Suprapubic skin (tissue), 4 donors: ENCODE measurements at regions not wholly inside any gene's neighbourhood (a gene's known extent, or its start where the extent isn't known, plus 50 kb on each side); places are given as distances from the start of the nearest gene placed in this dataset.

Experiments used
- DNase-seq, 2 donors: peaks; one replicate each; pipeline ENCODE4 v3.0.0-alpha.2; 2019; ENCODE audit warnings: low spot score in 2 of 2
- H3K27ac ChIP-seq: fragments of 200-600 bp; sonication (generic); one replicate; pipeline ENCODE4 v1.5.1; 2019
- H3K27me3 ChIP-seq: fragments of 200-600 bp; sonication (generic); one replicate; pipeline ENCODE4 v1.5.1; 2019
- H3K36me3 ChIP-seq: fragments of 200-600 bp; sonication (generic); one replicate; pipeline ENCODE4 v1.5.1; 2019
- H3K4me1 ChIP-seq: fragments of 200-600 bp; sonication (generic); one replicate; pipeline ENCODE4 v1.5.1; 2019
- H3K4me3 ChIP-seq: fragments of 200-600 bp; sonication (generic); one replicate; pipeline ENCODE4 v1.5.1; 2019; ENCODE audit warnings: mild to moderate bottlenecking
- H3K9me3 ChIP-seq: fragments of 200-600 bp; sonication (generic); one replicate; pipeline ENCODE4 v1.5.1; 2019
- EP300 ChIP-seq: sonication (generic); formaldehyde crosslinking; IDR thresholded peaks from one replicate; pipeline ENCODE4 v1.6.1; 2017; ENCODE audit warnings: antibody characterized with exemption
- POLR2A ChIP-seq, 2 donors: fragments of 450-650 bp; IDR thresholded peaks; one replicate each; pipeline ENCODE4 v1.6.1; 2017; ENCODE audit warnings: antibody characterized with exemption in 2 of 2, mild to moderate bottlenecking in 2 of 2, moderate library complexity in 2 of 2
- POLR2AphosphoS5 ChIP-seq, 3 donors: sonication (generic); formaldehyde crosslinking; IDR thresholded peaks; one replicate each; pipeline ENCODE4 v1.6.1; 2017; ENCODE audit warnings: antibody characterized with exemption in 3 of 3
- WGBS: methylation state at CpG from one replicate; pipeline ENCODE4 v1.1.5; 2018; 5-methylcytosine and 5-hydroxymethylcytosine counted together
- TF ChIP-seq, protein P1 (sequence below), 2 donors: fragments of 200-600 bp in 1 of 2; fragments of 450-650 bp in 1 of 2; sonication (generic) in 1 of 2; IDR thresholded peaks; one replicate each; pipeline ENCODE4 v1.5.1; 2016 to 2019; ENCODE audit warnings: antibody characterized with exemption in 2 of 2, mild to moderate bottlenecking in 1 of 2, moderate library complexity in 1 of 2

GRCh38 chr13:31057403-31058033 is 104.2 kb downstream of the HSPH1 start:
- Histone ChIP-seq H3K27ac (no peak overlapping the region), H3K4me1 (no peaks in the 10 kb centered on the region), H3K9me3 (no peaks in the 10 kb centered on the region), H3K27me3 (no peaks in the 10 kb centered on the region), H3K4me3 (no peak overlapping the region), H3K36me3 (no peaks in the 10 kb centered on the region)
- no peak for DNase-seq
- no peak for TF ChIP-seq POLR2A (IDR thresholded peaks at IDR 0.05)
- TF ChIP-seq, protein P1, sequence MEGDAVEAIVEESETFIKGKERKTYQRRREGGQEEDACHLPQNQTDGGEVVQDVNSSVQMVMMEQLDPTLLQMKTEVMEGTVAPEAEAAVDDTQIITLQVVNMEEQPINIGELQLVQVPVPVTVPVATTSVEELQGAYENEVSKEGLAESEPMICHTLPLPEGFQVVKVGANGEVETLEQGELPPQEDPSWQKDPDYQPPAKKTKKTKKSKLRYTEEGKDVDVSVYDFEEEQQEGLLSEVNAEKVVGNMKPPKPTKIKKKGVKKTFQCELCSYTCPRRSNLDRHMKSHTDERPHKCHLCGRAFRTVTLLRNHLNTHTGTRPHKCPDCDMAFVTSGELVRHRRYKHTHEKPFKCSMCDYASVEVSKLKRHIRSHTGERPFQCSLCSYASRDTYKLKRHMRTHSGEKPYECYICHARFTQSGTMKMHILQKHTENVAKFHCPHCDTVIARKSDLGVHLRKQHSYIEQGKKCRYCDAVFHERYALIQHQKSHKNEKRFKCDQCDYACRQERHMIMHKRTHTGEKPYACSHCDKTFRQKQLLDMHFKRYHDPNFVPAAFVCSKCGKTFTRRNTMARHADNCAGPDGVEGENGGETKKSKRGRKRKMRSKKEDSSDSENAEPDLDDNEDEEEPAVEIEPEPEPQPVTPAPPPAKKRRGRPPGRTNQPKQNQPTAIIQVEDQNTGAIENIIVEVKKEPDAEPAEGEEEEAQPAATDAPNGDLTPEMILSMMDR (IDR thresholded peaks at IDR 0.05): no peak
- no peak for TF ChIP-seq EP300
- TF ChIP-seq POLR2AphosphoS5 (IDR thresholded peaks at IDR 0.05): no peak
- 94% methylated on average over 9 of the region's 9 CpGs for WGBS

GRCh38 chr13:31056644-31057271 is 104.9 kb downstream of the HSPH1 start:
- no peak for DNase-seq
- WGBS: 44% methylated on average over 10 of the region's 10 CpGs
- TF ChIP-seq EP300 (no peak), POLR2A (IDR thresholded peaks at IDR 0.05) (no peak)
- TF ChIP-seq, protein P1 (IDR thresholded peaks at IDR 0.05): no peak
- Histone ChIP-seq H3K27me3 (no peaks in the 10 kb centered on the region), H3K36me3 (no peaks in the 10 kb centered on the region), H3K27ac (no peak overlapping the region), H3K4me1 (no peaks in the 10 kb centered on the region), H3K4me3 (no peak overlapping the region), H3K9me3 (no peaks in the 10 kb centered on the region)

GRCh38 chr13:31055589-31055988 is 106.1 kb downstream of the HSPH1 start:
- H3K36me3 ChIP-seq: no peaks in the 10 kb centered on the region
- peak in 1 of 2 donors; percentile 31 for DNase-seq
- no peak overlapping the region for H3K27ac ChIP-seq
- no peaks in the 10 kb centered on the region for H3K27me3 ChIP-seq
- 93% methylated on average over 5 of the region's 5 CpGs for WGBS
- H3K4me1 ChIP-seq: no peaks in the 10 kb centered on the region
- no peak overlapping the region for H3K4me3 ChIP-seq
- TF ChIP-seq, protein P1 (IDR thresholded peaks at IDR 0.05): no peak
- TF ChIP-seq POLR2AphosphoS5 (IDR thresholded peaks at IDR 0.05) (no peak), EP300 (no peak)
- no peaks in the 10 kb centered on the region for H3K9me3 ChIP-seq

- Histone ChIP-seq H3K9me3 (no peaks in the 10 kb centered on the region), H3K36me3 (no peaks in the 10 kb centered on the region), H3K4me1 (no peaks in the 10 kb centered on the region), H3K27me3 (no peaks in the 10 kb centered on the region), H3K4me3 (no peak overlapping the region), H3K27ac (no peak overlapping the region)
- TF ChIP-seq, protein P1 (IDR thresholded peaks at IDR 0.05): no peak
- TF ChIP-seq POLR2AphosphoS5 (IDR thresholded peaks at IDR 0.05) (no peak), POLR2A (IDR thresholded peaks at IDR 0.05) (no peak), EP300 (no peak)
- DNase-seq: peak; percentile 33 to 38
- 94% methylated on average over 4 of the region's 4 CpGs for WGBS
Measured at GRCh38 chr13:31054632-31055031, 107.1 kb downstream of the HSPH1 start.

DNA sequence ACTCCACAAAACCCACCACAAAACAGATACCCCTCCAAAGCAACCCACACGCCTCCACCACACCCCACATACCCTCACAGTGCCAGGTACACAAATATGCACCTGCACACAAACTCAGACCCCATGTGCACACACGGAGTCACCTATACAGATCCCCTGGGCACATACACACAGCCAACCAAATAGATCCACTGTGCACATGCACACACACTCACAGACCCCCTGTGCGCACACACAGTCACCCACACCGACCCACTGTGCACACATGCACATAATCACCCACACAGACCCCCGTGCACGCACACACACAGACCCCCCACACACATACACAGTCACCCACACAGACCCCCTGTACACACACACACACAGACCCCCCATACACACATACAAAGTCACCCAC is 107.8 kb downstream of the HSPH1 start:
- Histone ChIP-seq H3K27ac (no peak overlapping the region), H3K9me3 (no peaks in the 10 kb centered on the region), H3K36me3 (no peaks in the 10 kb centered on the region), H3K4me1 (no peaks in the 10 kb centered on the region), H3K27me3 (no peaks in the 10 kb centered on the region), H3K4me3 (no peak overlapping the region)
- 87% methylated on average over 6 of the region's 6 CpGs for WGBS
- TF ChIP-seq POLR2A (IDR thresholded peaks at IDR 0.05): no peak
- no peak for TF ChIP-seq POLR2AphosphoS5 (IDR thresholded peaks at IDR 0.05)
- no peak for TF ChIP-seq EP300
- TF ChIP-seq, protein P1 (IDR thresholded peaks at IDR 0.05): no peak
- DNase-seq: peak in 1 of 2 donors; percentile 56
